HG03196 (cell line): ENCODE measurements at regions not wholly inside any gene's neighbourhood (a gene's known extent, or its start where the extent isn't known, plus 50 kb on each side); places are given as distances from the start of the nearest gene placed in this dataset.

Experiments used
- ATAC-seq: cut with Tn5 transposase; IDR thresholded peaks from one replicate; pipeline ENCODE4 v1.9.1; 2021; ENCODE audit not compliant: unreplicated experiment

DNA sequence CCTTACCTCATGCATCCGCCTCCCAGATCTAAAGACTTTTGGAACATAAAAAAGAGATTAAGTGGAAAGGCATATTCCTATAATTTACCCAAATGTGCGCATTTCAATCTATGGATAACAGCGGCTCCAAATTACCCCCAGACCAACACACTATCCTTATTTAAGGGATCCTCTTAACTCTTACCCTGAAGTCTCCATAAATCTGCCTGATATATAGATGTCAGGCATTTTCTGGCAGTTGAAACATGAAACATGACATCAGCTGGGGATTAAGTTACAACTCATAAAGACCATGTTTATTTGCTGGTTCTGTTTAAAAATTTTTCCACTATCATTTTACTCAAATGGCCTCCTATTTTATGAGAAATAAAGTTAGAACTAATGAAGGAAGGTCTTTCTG, 478.5 kb upstream of the SALL1 start:
- ATAC-seq, result no peak

DNA sequence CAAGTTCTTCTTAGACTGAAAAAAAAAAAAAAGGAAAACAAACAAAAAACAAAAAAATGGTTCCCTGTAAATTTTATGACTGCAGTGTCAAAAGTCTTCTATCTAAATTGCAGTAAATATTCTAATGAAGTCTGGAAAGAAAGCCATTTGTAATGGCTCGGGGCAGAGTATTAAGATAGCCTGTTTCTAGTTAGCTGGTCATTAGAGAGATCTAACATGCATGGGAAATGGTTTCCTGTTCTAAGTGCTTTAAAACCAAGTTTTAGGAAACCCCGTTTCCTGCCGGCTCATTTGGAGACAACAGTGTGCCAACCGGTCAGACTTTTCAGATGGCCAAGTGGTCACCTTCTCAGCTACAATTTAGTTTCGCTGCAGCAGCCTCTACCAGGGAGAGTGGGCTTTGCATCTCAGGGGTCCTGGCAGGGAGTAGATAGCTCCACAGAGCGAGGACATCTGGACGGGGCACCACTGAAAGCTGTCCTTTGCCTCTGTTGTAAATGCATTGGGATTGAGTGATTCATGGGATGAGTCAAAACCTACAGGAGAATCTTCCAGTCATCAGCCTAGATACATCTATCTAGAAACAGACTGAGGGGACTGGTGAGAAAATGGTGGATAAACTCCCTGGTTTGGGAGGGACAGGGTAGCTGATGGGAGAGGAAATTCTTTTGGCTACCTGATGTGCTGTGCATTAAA, 473.2 kb upstream of the SALL1 start:
- ATAC-seq, result no peak

GRCh38 chr16:51621610-51622009, 470.5 kb upstream of the SALL1 start:
- no peak for ATAC-seq

DNA sequence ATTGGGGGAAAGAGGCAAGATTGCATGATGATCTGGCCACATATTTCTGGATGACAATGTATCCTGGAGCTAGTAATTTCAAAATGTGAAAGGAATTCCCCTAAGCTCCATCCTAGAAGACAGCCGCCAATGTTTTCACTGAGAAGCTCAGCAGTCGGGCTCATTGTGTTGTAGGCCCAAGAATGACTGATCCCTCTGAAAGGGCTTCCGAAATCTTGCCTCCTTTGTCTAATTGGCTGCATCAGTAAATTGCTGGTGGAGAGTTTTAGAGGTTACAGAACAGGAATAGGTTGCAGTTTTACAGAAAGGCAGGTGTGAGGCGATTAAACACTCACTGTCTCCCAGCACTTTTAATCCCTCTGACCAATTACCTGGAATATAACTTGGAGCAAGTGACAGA, 464.1 kb upstream of the SALL1 start:
- ATAC-seq, result no peak

DNA sequence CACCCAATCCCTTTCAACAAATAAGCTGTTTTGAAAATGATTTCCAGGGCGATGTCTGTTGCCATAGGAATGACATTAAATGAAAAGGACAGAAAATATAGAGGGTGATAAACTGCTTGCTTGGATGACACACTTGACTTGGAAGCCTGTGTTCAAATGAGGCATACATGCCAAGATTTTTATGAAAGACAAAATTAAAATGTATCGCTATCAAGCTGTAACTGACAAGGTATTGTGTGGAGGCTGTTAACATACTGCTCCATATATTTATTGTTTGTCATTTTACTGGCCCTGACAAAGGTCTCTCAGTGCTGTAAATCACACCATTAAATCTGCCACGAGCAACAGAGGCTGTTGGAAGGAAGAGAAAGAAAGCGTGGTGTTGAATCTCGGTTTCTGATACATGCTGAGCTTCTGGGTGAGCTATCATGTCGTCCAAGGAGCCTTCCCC, 456.2 kb upstream of the SALL1 start:
- ATAC-seq, result no peak

- ATAC-seq, result no peak
Observed at GRCh38 chr16:51596247-51596646, 445.2 kb upstream of the SALL1 start.

DNA sequence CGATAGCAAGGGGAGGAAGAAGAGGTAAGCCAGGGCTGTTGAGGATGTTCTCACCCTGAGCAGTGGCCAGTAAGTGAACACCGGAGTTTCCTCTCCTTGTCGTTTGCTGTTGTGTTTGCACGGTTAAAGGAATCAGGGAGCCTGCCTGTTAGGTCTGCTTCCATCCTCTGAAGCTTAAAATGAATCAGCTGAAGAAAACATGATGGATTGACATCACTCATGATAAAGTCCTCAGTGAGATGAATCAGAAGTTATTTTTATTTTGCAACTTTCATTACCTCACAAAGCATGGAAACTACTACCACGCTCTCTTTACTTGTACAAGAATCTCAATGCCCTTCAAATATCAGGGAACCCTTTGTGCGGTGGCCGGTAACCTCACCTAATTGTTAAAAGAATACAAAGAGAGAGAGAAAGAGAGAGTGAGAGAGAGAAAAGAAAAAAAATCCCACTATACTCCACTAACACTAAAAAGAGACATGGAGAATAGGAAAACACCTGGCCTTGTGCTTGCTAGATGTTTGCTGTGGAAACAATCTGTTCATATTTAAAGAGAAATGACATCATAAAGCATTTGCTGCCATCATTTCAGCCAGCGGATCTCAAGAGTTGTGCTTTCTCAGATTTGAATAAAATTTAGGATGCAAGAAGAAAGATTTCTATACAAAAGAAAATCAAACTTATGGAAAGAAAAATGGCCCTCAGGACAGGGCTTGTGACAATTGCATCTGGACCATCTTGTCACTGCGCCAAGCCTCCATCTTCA, 441.6 kb upstream of the SALL1 start:
- no peak for ATAC-seq

- no peak for ATAC-seq
Observed at GRCh38 chr16:51592001-51592501, 441.0 kb upstream of the SALL1 start.

DNA sequence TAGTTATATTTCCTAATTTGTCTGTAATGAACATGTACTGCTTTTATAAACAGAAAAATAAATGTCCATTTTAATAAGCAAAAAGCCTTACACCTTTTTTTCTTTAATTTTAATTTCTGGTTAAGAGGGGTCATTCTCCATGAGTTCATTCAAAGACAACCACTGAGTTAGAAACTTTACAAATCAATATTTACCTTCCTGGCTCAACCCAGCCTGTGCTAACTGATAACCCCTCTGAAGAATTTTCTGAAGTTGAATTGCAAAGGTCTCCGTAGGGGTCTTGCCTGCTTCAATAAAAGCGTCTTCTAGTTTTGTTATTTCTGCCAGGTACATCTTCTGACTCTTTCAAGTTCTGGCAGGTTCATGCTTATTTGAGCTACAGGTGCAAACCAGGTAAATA, 440.4 kb upstream of the SALL1 start:
- ATAC-seq, result no peak

- ATAC-seq, result no peak
Observed at GRCh38 chr16:51579652-51580360, 428.7 kb upstream of the SALL1 start.

GRCh38 chr16:51577621-51578303, 426.7 kb upstream of the SALL1 start:
- no peak for ATAC-seq

- no peak for ATAC-seq
Observed at GRCh38 chr16:51576498-51577195, 425.6 kb upstream of the SALL1 start.

- ATAC-seq, result no peak
Observed at GRCh38 chr16:51573191-51573590, 422.1 kb upstream of the SALL1 start.

GRCh38 chr16:51569203-51569931, 418.3 kb upstream of the SALL1 start:
- peak; percentile 62 for ATAC-seq

GRCh38 chr16:51567911-51568310, 416.8 kb upstream of the SALL1 start:
- ATAC-seq, result no peak

DNA sequence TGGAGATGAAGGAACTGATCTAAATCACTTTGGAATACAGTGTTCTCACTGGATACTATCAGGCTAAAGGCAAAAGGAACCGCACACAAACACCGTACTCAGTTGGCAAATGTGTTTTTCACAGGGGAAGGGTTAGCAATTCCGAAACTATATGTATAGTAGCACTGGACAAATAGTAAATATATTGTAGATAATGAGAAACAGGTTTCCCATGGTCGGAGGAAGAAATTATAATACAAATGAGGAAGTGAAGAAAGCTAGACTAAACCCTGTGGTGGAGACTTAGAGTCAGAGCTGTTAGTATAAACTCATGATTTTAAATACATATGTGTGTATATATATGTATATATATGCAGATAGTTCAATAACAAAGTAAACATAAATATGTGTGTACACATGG, 414.1 kb upstream of the SALL1 start:
- ATAC-seq, result peak; percentile 60

DNA sequence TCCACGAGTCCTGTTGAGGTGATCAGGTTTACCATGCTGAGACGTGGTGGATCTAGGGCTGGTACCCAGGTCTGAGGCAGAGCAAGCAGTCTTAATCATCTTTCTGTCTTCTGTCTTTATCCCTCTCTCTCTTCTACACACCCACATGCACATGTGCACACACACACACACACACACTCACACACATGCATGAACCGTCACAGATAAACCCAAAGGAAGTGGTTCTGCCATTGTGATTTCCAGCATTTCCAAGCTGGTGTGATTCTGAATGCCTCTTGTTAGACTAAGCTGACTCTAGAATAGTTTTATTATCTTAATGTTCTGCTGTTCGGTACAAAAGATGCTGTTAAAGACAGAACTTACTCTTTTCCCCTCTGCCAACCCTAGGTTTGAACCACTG, 411.8 kb upstream of the SALL1 start:
- no peak for ATAC-seq

GRCh38 chr16:51559901-51560300, 408.8 kb upstream of the SALL1 start:
- ATAC-seq, result no peak

GRCh38 chr16:51557670-51558069, 406.6 kb upstream of the SALL1 start:
- no peak for ATAC-seq
